Caki2 (cell line): ENCODE measurements at regions not wholly inside any gene's neighbourhood (a gene's known extent, or its start where the extent isn't known, plus 50 kb on each side); places are given as distances from the start of the nearest gene placed in this dataset.

ENCODE experiments used
- DNase-seq: peaks from one replicate; pipeline ENCODE4 v3.0.0-alpha.2; 2015; ENCODE audit warnings: low read depth
- in situ Hi-C: cut with HindIII; loops from 2 replicates; pipeline ENCODE4 v1.10.0; 2016; ENCODE audit warnings: low sequenced_read_pairs, low pct_unique_long_range_greater_than_20kb, mixed read lengths

GRCh38 chrX:113370006-113370405, 529.4 kb upstream of the AMOT start:
- in situ Hi-C loops: no loop called here
- no peak for DNase-seq

GRCh38 chrX:113369056-113369455, 528.4 kb upstream of the AMOT start:
- in situ Hi-C loops: no loop called here
- no peak for DNase-seq

- in situ Hi-C loops: no loop called here
- DNase-seq: no peak
Measured at GRCh38 chrX:113353134-113353533, 512.5 kb upstream of the AMOT start.

- DNase-seq: no peak
- in situ Hi-C loops: no loop called here
Measured at GRCh38 chrX:113330416-113330815, 489.8 kb upstream of the AMOT start.

- DNase-seq: no peak
- in situ Hi-C loops: no loop called here
Measured at GRCh38 chrX:113315927-113316326, 475.3 kb upstream of the AMOT start.

- DNase-seq: no peak
- in situ Hi-C loops: no loop called here
Measured at GRCh38 chrX:113305496-113305895, 464.9 kb upstream of the AMOT start.

- in situ Hi-C loops: no loop called here
Measured at GRCh38 chrX:113300580-113300979, 459.9 kb upstream of the AMOT start.

GRCh38 chrX:113297437-113297836, 456.8 kb upstream of the AMOT start:
- DNase-seq: no peak
- in situ Hi-C loops: no loop called here

More at GRCh38 chrX:113300580-113300979, 459.9 kb upstream of the AMOT start:
- no peak for DNase-seq

- in situ Hi-C loops: no loop called here
- no peak for DNase-seq
Measured at GRCh38 chrX:113289503-113289902, 448.9 kb upstream of the AMOT start.

GRCh38 chrX:113287761-113288160, 447.1 kb upstream of the AMOT start:
- no peak for DNase-seq
- in situ Hi-C loops: no loop called here

GRCh38 chrX:113275804-113276203, 435.2 kb upstream of the AMOT start:
- no peak for DNase-seq
- in situ Hi-C loops: no loop called here

GRCh38 chrX:113274791-113275190, 434.2 kb upstream of the AMOT start:
- DNase-seq: no peak
- in situ Hi-C loops: no loop called here

- in situ Hi-C loops: no loop called here
- DNase-seq: no peak
Measured at GRCh38 chrX:113274345-113274744, 433.7 kb upstream of the AMOT start.

- no peak for DNase-seq
- in situ Hi-C loops: no loop called here
Measured at GRCh38 chrX:113269203-113269602, 428.6 kb upstream of the AMOT start.

- in situ Hi-C loops: no loop called here
- DNase-seq: no peak
Measured at GRCh38 chrX:113260474-113260873, 419.8 kb upstream of the AMOT start.

- in situ Hi-C loops: no loop called here
Measured at GRCh38 chrX:113222305-113222704, 381.7 kb upstream of the AMOT start.

GRCh38 chrX:113212052-113212451, 371.4 kb upstream of the AMOT start:
- in situ Hi-C loops: no loop called here
- DNase-seq: no peak

More at GRCh38 chrX:113222305-113222704, 381.7 kb upstream of the AMOT start:
- no peak for DNase-seq

- in situ Hi-C loops: no loop called here
- DNase-seq: no peak
Measured at GRCh38 chrX:113202601-113203000, 362.0 kb upstream of the AMOT start.

GRCh38 chrX:113195949-113196348, 355.3 kb upstream of the AMOT start:
- in situ Hi-C loops: no loop called here
- no peak for DNase-seq

GRCh38 chrX:113192418-113192817, 351.8 kb upstream of the AMOT start:
- in situ Hi-C loops: no loop called here
- DNase-seq: no peak

- in situ Hi-C loops: no loop called here
- no peak for DNase-seq
Measured at GRCh38 chrX:113157496-113157895, 316.9 kb upstream of the AMOT start.
